K562 (cell line): ENCODE measurements at regions not wholly inside any gene's neighbourhood (a gene's known extent, or its start where the extent isn't known, plus 50 kb on each side); places are given as distances from the start of the nearest gene placed in this dataset.

Experiments used
- ATAC-seq: fragments of 200-7000 bp; cut with Tn5 transposase; 3 replicates; pipeline ENCODE4 v1.9.1; 2020; ENCODE audit warnings: moderate library complexity
- BruUV-seq: library from RNA; stranded (reverse); fragments of 400-500 nt; replicated peaks from 2 replicates; lab custom pipeline; 2021; lab: Mats Ljungman, UMichigan
- CTCF ChIA-PET: fragments of 300-600 bp; formaldehyde crosslinking; extraction: SDS; loops from one replicate; lab custom pipeline; 2021; ENCODE audit warnings: low intra/inter-chr PET ratio; lab: Yijun Ruan, JAX
- POLR2A ChIA-PET: fragments of 300-600, 350-650 bp; sonication (Branson Sonifier 250); formaldehyde crosslinking; extraction: SDS; loops from one replicate; lab custom pipeline; 2021; ENCODE audit warnings: antibody characterized with exemption, inconsistent platforms; lab: Yijun Ruan, JAX
- DNase-seq, 4 experiments: peaks; one replicate each; pipeline versions ENCODE4 v3.0.0 to v3.0.0-alpha.2; 2011 to 2018; ENCODE audit warnings: low spot score in 3 of 4, mixed read lengths in 3 of 4; ENCODE audit errors: extremely low read depth in 1 of 4
- FAIRE-seq: peaks from 2 replicates; lab custom pipeline; 2011; peaks lifted over from hg19 to GRCh38; lab: Jason Lieb, UNC
- H2AFZ ChIP-seq: 2 replicates; pipeline ENCODE4 v1.6.0; 2011; ENCODE audit warnings: low read depth, low read length, control low read depth, inconsistent platforms
- H3K27ac ChIP-seq: fragments of 200-600 bp; 3 replicates; pipeline ENCODE4 v1.8.0; 2011; ENCODE audit warnings: low read depth, mild to moderate bottlenecking, control low read depth, inconsistent platforms, low read length, moderate library complexity, mixed read lengths; ENCODE audit errors: extremely low read depth
- H3K27me3 ChIP-seq, 2 experiments: fragments of 300-600 bp in 1 of 2; 2 replicates in 1 of 2; 3 replicates in 1 of 2; pipeline versions ENCODE4 v1.6.0 to v1.8.0; 2011; ENCODE audit warnings: inconsistent platforms in 2 of 2, low read length in 2 of 2, mild to moderate bottlenecking in 1 of 2, mixed read lengths in 1 of 2, moderate library complexity in 1 of 2; ENCODE audit not compliant: control insufficient read depth in 2 of 2, insufficient read depth in 2 of 2
- H3K36me3 ChIP-seq: fragments of 300-600 bp; 3 replicates; pipeline ENCODE4 v1.8.0; 2011; ENCODE audit warnings: mild to moderate bottlenecking, low read length, inconsistent platforms; ENCODE audit not compliant: control insufficient read depth, insufficient read depth
- H3K4me1 ChIP-seq, 2 experiments: fragments of 200-600 bp in 1 of 2; replicated peaks in 1 of 2; 2 replicates in 1 of 2; 3 replicates in 1 of 2; pipeline versions ENCODE4 v1.5.1 to v1.8.0; 2011; ENCODE audit warnings: inconsistent platforms in 2 of 2, low read length in 2 of 2, mild to moderate bottlenecking in 1 of 2, mixed read lengths in 1 of 2, moderate library complexity in 1 of 2; ENCODE audit not compliant: control insufficient read depth in 2 of 2, insufficient read depth in 2 of 2
- H3K4me2 ChIP-seq: 2 replicates; pipeline ENCODE4 v1.6.1; 2011; ENCODE audit warnings: low read length, control low read depth, inconsistent platforms, mixed read lengths; ENCODE audit not compliant: insufficient read depth
- H3K4me3 ChIP-seq: fragments of 200-600 bp; sonication (generic), shearing (Covaris generic); 2 replicates; pipeline ENCODE4 v1.5.1; 2016; ENCODE audit warnings: control low read depth, inconsistent platforms
- H3K79me2 ChIP-seq: fragments of 200-600 bp; 3 replicates; pipeline ENCODE4 v1.8.0; 2011; ENCODE audit warnings: low read length, inconsistent platforms; ENCODE audit not compliant: control insufficient read depth, insufficient read depth
- H3K9ac ChIP-seq, 2 experiments: 2 replicates each; pipeline versions ENCODE4 v1.6.0 to v1.6.1; 2011; ENCODE audit warnings: low read depth in 2 of 2, low read length in 2 of 2, control low read depth in 1 of 2, inconsistent platforms in 1 of 2, mild to moderate bottlenecking in 1 of 2, mixed read lengths in 1 of 2; ENCODE audit not compliant: insufficient read depth in 1 of 2
- H3K9me1 ChIP-seq: one replicate; pipeline ENCODE4 v1.6.0; 2011; ENCODE audit warnings: inconsistent platforms, mild to moderate bottlenecking, low read length, moderate library complexity; ENCODE audit not compliant: control insufficient read depth, insufficient read depth
- H3K9me3 ChIP-seq: replicated peaks from 2 replicates; pipeline ENCODE4 v1.5.1; 2011; ENCODE audit warnings: low read depth, low read length, inconsistent platforms; ENCODE audit not compliant: control insufficient read depth, insufficient read depth
- H4K20me1 ChIP-seq: replicated peaks from 2 replicates; pipeline ENCODE4 v1.6.1; 2011; ENCODE audit warnings: low read length, inconsistent platforms, mixed read lengths; ENCODE audit not compliant: control insufficient read depth, insufficient read depth
- CCNT2 ChIP-seq: IDR thresholded peaks from 2 replicates; pipeline ENCODE4 v1.6.1; 2011; ENCODE audit warnings: borderline replicate concordance, low read depth, mild to moderate bottlenecking, moderate library complexity, mixed read lengths, low read length; ENCODE audit not compliant: insufficient read length; ENCODE audit errors: extremely low read depth
- DDX20 ChIP-seq: fragments of 450-650 bp; IDR thresholded peaks from 2 replicates; pipeline ENCODE4 v1.6.1; 2016; ENCODE audit warnings: missing genetic modification characterization, low read depth, mild to moderate bottlenecking, missing compliant biosample characterization, moderate library complexity
- GTF3C2 ChIP-seq: IDR thresholded peaks from 3 replicates; pipeline ENCODE4 v1.6.1; 2011; ENCODE audit warnings: borderline replicate concordance, mild to moderate bottlenecking, moderate library complexity; ENCODE audit not compliant: insufficient read length; ENCODE audit errors: extremely low read depth
- MCM2 ChIP-seq: fragments of 450-650 bp; IDR thresholded peaks from 2 replicates; pipeline ENCODE4 v1.6.1; 2017; ENCODE audit warnings: low read depth, mild to moderate bottlenecking
- MITF ChIP-seq: IDR thresholded peaks from 2 replicates; pipeline ENCODE4 v1.6.1; 2014; ENCODE audit warnings: antibody characterized with exemption
- NELFE ChIP-seq: IDR thresholded peaks from 2 replicates; pipeline ENCODE4 v1.6.1; 2011; ENCODE audit warnings: mild to moderate bottlenecking; ENCODE audit not compliant: insufficient read depth, insufficient read length
- NFYB ChIP-seq: IDR thresholded peaks from 2 replicates; pipeline ENCODE4 v1.6.1; 2011; ENCODE audit warnings: mild to moderate bottlenecking, moderate library complexity; ENCODE audit not compliant: insufficient read length; ENCODE audit errors: extremely low read depth
- NR2F6 ChIP-seq: fragments of 450-650 bp; formaldehyde crosslinking; IDR thresholded peaks from 2 replicates; pipeline ENCODE4 v1.4.0; 2020; ENCODE audit warnings: mild to moderate bottlenecking
- TRIM25 ChIP-seq: fragments of 450-650 bp; IDR thresholded peaks from 2 replicates; pipeline ENCODE4 v1.7.0; 2016; ENCODE audit warnings: borderline replicate concordance
- TRIM28 ChIP-seq: fragments of 450-650 bp; IDR thresholded peaks from 2 replicates; pipeline ENCODE4 v1.6.1; 2017
- ZNF785 ChIP-seq: fragments of 250-450 bp; sonication (Bioruptor Pico); IDR thresholded peaks from 2 replicates; pipeline ENCODE4 v1.4.0; 2020; ENCODE audit warnings: mild to moderate bottlenecking
- WGBS: fragments of 100-300 bp; shearing (Covaris generic); methylation state at CpG from one replicate; pipeline ENCODE4 v1.1.6; 2016; ENCODE audit warnings: low coverage, mixed read lengths; ENCODE audit not compliant: insufficient coverage; ENCODE audit errors: missing lambda C conversion rate; 5-methylcytosine and 5-hydroxymethylcytosine counted together
- in situ Hi-C: fragments of 300-500 bp; cut with MboI; formaldehyde crosslinking; loops from 4 replicates; pipeline ENCODE4 v1.15.0; 2018; ENCODE audit warnings: inconsistent platforms, mixed read lengths
- intact Hi-C: fragments of 100-400 bp; cut with micrococcal nuclease; formaldehyde crosslinking; loops from 2 replicates; pipeline ENCODE4 v1.14.2; 2022
- TF ChIP-seq, protein P1 (sequence below), 2 experiments: fragments of 450-650 bp; IDR thresholded peaks; 2 replicates each; pipeline ENCODE4 v1.6.1; 2016

DNA sequence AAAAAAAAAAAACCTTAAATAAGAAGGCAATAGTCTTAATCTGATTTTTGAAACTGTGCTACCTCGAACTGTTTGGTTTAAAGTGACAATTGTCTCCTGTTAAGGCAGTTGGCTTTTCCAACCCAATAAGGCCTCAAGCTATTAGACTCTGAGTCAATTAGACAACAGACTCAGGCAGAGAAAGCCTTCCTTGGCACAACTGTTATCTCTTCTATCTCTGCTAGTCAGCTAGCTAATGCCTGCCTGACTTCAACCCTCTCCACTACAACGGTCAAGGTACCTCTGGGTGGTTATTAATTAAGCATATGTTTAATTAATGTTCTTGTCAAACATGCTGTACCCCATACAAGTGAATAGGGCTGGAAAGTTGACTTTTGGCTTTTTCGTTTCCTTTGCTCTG, 110.2 kb upstream of the NLGN1 start:
- H4K20me1 ChIP-seq, result no peaks in the 10 kb centered on the region
- no TSS peak for BruUV-seq
- H3K27ac ChIP-seq, result no peak overlapping the region
- no peaks in the 10 kb centered on the region for H3K4me1 ChIP-seq
- WGBS, result 10% methylated on average over 3 of the region's 3 CpGs
- no peak overlapping the region for H3K4me2 ChIP-seq
- in situ Hi-C loops, result no loop called here
- DNase-seq (no peak), ATAC-seq (no peak), FAIRE-seq (no peak)
- H3K9ac ChIP-seq, result no peak overlapping the region
- ChIA-PET CTCF (no interaction called here), POLR2A (no interaction called here)
- no peaks in the 10 kb centered on the region for H3K79me2 ChIP-seq
- H3K9me3 ChIP-seq, result no peaks in the 10 kb centered on the region
- TF ChIP-seq GTF3C2 (no peak), MITF (no peak), DDX20 (no peak), MCM2 (no peak), ZNF785 (no peak), CCNT2 (no peak), TRIM28 (no peak), TRIM25 (no peak), NR2F6 (CRISPR knock-in tag) (no peak), NELFE (no peak), NFYB (no peak)
- TF ChIP-seq, protein P1, sequence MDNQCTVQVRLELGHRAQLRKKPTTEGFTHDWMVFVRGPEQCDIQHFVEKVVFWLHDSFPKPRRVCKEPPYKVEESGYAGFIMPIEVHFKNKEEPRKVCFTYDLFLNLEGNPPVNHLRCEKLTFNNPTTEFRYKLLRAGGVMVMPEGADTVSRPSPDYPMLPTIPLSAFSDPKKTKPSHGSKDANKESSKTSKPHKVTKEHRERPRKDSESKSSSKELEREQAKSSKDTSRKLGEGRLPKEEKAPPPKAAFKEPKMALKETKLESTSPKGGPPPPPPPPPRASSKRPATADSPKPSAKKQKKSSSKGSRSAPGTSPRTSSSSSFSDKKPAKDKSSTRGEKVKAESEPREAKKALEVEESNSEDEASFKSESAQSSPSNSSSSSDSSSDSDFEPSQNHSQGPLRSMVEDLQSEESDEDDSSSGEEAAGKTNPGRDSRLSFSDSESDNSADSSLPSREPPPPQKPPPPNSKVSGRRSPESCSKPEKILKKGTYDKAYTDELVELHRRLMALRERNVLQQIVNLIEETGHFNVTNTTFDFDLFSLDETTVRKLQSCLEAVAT (IDR thresholded peaks at IDR 0.05), result no peak
- intact Hi-C loops, result no loop called here
- H3K9me1 ChIP-seq, result no peaks in the 10 kb centered on the region
- no peak overlapping the region for H3K4me3 ChIP-seq
- no peaks in the 10 kb centered on the region for H3K27me3 ChIP-seq
- no peak overlapping the region for H2AFZ ChIP-seq
- no peaks in the 10 kb centered on the region for H3K36me3 ChIP-seq
